GM21717 (cell line): ENCODE measurements at regions not wholly inside any gene's neighbourhood (a gene's known extent, or its start where the extent isn't known, plus 50 kb on each side); places are given as distances from the start of the nearest gene placed in this dataset.

Source experiments
- ATAC-seq: cut with Tn5 transposase; IDR thresholded peaks from one replicate; pipeline ENCODE4 v1.9.1; 2021; ENCODE audit warnings: mild to moderate bottlenecking, moderate library complexity; ENCODE audit not compliant: unreplicated experiment

- ATAC-seq: no peak
Observed at GRCh38 chr11:109553284-109553683, 131.3 kb downstream of the C11orf87 start.

GRCh38 chr11:109554951-109555350, 133.0 kb downstream of the C11orf87 start:
- no peak for ATAC-seq

- no peak for ATAC-seq
Observed at GRCh38 chr11:109564241-109564640, 142.3 kb downstream of the C11orf87 start.

- ATAC-seq: no peak
Observed at GRCh38 chr11:109582470-109582869, 160.5 kb downstream of the C11orf87 start.

GRCh38 chr11:109584001-109584972, 162.3 kb downstream of the C11orf87 start:
- no peak for ATAC-seq

- ATAC-seq: no peak
Observed at GRCh38 chr11:109586789-109587188, 164.8 kb downstream of the C11orf87 start.

- no peak for ATAC-seq
Observed at GRCh38 chr11:109590782-109591181, 168.8 kb downstream of the C11orf87 start.

- no peak for ATAC-seq
Observed at GRCh38 chr11:109597336-109597735, 175.3 kb downstream of the C11orf87 start.

GRCh38 chr11:109604481-109605400, 182.8 kb downstream of the C11orf87 start:
- ATAC-seq: no peak

- no peak for ATAC-seq
Observed at GRCh38 chr11:109606256-109606655, 184.3 kb downstream of the C11orf87 start.

GRCh38 chr11:109609454-109610185, 187.6 kb downstream of the C11orf87 start:
- no peak for ATAC-seq

GRCh38 chr11:109612496-109612895, 190.5 kb downstream of the C11orf87 start:
- no peak for ATAC-seq

GRCh38 chr11:109619498-109619897, 197.5 kb downstream of the C11orf87 start:
- ATAC-seq: no peak

GRCh38 chr11:109629734-109630133, 207.7 kb downstream of the C11orf87 start:
- no peak for ATAC-seq

GRCh38 chr11:109641549-109641948, 219.6 kb downstream of the C11orf87 start:
- no peak for ATAC-seq

- ATAC-seq: no peak
Observed at GRCh38 chr11:109644152-109644551, 222.2 kb downstream of the C11orf87 start.

GRCh38 chr11:109648804-109649203, 226.8 kb downstream of the C11orf87 start:
- ATAC-seq: no peak

- no peak for ATAC-seq
Observed at GRCh38 chr11:109654091-109654490, 232.1 kb downstream of the C11orf87 start.

- no peak for ATAC-seq
Observed at GRCh38 chr11:109658190-109658589, 236.2 kb downstream of the C11orf87 start.

- ATAC-seq: no peak
Observed at GRCh38 chr11:109667719-109668118, 245.7 kb downstream of the C11orf87 start.
